MM.1S (cell line): ENCODE measurements at regions not wholly inside any gene's neighbourhood (a gene's known extent, or its start where the extent isn't known, plus 50 kb on each side); places are given as distances from the start of the nearest gene placed in this dataset.

Source experiments
- EZH2 ChIP-seq: fragments of 300-600 bp; sonication (generic); optimal IDR thresholded peaks from 2 replicates; pipeline ENCODE3; 2017; ENCODE audit warnings: low read depth, mild to moderate bottlenecking, antibody characterized with exemption, low read length, mixed read lengths
- EZH2phosphoT487 ChIP-seq: fragments of 300-600 bp; sonication (generic); IDR thresholded peaks from 2 replicates; pipeline ENCODE4 v1.6.1; 2018; ENCODE audit warnings: antibody characterized with exemption, low read length
- TF ChIP-seq, protein P1 (sequence below): fragments of 300-600 bp; sonication (generic); IDR thresholded peaks from 2 replicates; pipeline ENCODE4 v1.5.1; 2016; ENCODE audit warnings: antibody characterized with exemption, low read length, mixed read lengths

DNA sequence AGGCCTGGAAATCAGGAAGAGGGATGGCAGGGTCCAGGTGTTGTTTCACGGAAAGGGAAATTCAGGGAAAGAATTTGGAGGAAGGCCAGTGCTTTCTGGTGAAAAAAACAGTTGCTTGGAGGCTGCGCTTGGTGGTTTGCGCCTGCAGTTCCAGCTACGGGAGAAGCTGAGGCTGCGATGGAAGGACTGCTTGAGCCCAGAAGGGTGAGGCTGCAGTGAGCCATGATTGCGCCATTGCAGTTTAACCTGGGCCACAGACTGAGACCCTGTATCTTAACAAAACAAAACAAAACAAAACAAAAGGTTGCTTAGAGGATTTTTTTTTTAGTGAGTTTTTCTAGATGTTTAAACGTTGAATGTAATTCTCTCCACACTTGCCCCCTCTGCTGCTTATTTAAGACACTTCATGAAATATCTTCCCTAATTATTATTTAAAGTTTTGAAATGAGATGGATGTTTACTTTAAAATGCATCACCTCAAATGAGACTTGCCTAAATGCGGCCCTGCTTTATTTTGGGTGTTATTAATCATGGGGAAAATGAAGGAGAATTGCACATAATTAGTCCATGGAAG is 75.4 kb upstream of the TRPC4 start:
- no peak for TF ChIP-seq EZH2
- TF ChIP-seq EZH2phosphoT487, result no peak
- TF ChIP-seq, protein P1, sequence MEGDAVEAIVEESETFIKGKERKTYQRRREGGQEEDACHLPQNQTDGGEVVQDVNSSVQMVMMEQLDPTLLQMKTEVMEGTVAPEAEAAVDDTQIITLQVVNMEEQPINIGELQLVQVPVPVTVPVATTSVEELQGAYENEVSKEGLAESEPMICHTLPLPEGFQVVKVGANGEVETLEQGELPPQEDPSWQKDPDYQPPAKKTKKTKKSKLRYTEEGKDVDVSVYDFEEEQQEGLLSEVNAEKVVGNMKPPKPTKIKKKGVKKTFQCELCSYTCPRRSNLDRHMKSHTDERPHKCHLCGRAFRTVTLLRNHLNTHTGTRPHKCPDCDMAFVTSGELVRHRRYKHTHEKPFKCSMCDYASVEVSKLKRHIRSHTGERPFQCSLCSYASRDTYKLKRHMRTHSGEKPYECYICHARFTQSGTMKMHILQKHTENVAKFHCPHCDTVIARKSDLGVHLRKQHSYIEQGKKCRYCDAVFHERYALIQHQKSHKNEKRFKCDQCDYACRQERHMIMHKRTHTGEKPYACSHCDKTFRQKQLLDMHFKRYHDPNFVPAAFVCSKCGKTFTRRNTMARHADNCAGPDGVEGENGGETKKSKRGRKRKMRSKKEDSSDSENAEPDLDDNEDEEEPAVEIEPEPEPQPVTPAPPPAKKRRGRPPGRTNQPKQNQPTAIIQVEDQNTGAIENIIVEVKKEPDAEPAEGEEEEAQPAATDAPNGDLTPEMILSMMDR, result no peak
